Stimulated activated CD4-positive, alpha-beta T cell treated with anti-CD3 and anti-CD28 coated beads, Interleukin-15, amount 100 ng/mL, for 48 hours (primary cell): ENCODE measurements at regions not wholly inside any gene's neighbourhood (a gene's known extent, or its start where the extent isn't known, plus 50 kb on each side); places are given as distances from the start of the nearest gene placed in this dataset.
A peak's percentile ranks its signal among the peaks of the same experiment; 100 is the strongest.
"Not testable (repeated sequence)": the region's sequence is repeated elsewhere in the genome, so short reads cannot be mapped to it uniquely, and the experiment has no call there.

Experiments used
- DNase-seq, 2 donors: peaks; one replicate each; pipeline ENCODE4 v3.0.0-alpha.2; 2020; ENCODE audit warnings: low read depth in 2 of 2

- DNase-seq = no peak
Measured at GRCh38 chr4:123638834-123639233, 242.2 kb downstream of the SPRY1 start.

DNA sequence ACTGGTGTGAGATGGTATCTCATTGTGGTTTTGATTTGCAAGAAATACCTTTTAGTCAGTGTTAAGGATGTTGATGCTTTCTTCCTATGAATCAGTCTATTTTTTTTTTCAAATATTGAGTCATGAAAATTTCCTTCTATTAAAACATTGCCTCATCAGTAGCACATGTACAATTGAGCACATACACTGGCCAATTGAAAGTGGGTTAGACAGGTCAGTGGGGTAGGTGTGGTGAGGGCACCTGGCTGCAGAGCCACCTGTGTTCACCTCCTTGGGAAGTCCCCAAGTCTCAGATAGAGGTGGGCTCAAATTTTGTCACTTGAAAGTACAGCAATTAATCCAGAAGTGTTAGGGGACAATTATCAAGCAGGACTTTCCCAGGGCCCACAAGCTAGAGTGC, 243.7 kb downstream of the SPRY1 start:
- no peak for DNase-seq

DNA sequence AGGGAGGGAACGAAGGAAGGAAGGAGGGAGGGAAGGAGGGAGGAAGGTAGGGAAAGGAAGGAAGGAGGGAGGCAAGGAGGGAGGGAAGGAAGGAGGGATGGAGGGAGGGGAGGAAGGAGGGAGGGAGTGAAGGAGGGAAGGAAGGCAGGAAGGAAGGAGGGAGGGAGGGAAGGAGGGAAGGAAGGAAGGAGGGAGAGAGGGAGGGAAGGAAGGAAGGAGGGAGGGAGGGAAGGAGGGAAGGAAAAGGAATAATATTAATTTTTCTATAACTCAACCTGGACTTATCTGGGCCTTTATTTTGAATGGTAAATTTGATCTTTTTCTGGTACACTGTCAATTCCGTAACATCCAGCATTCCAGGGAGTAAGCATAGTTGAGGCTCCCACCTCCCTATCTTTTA, 244.2 kb downstream of the SPRY1 start:
- DNase-seq = no peak

GRCh38 chr4:123643691-123644090, 247.1 kb downstream of the SPRY1 start:
- DNase-seq = no peak

DNA sequence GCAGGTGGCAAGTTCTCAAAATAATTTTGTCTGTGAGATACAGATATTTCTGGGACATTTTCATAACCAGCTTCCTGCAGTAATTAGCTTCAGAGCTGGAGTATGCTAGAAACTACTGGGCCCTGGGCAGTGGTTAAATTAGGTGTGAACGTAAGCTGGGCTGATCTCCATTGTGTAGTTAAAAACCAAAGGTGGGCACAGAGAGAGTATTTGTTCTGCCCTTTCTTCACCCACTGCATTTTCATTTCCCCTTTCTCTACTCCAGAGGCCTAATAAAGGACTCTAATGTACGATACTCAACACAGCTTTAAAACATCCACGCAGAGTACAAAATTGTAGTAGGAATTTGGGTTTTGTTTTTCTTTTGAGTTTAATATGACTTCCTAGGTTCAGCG, 252.7 kb downstream of the SPRY1 start:
- DNase-seq = no peak

DNA sequence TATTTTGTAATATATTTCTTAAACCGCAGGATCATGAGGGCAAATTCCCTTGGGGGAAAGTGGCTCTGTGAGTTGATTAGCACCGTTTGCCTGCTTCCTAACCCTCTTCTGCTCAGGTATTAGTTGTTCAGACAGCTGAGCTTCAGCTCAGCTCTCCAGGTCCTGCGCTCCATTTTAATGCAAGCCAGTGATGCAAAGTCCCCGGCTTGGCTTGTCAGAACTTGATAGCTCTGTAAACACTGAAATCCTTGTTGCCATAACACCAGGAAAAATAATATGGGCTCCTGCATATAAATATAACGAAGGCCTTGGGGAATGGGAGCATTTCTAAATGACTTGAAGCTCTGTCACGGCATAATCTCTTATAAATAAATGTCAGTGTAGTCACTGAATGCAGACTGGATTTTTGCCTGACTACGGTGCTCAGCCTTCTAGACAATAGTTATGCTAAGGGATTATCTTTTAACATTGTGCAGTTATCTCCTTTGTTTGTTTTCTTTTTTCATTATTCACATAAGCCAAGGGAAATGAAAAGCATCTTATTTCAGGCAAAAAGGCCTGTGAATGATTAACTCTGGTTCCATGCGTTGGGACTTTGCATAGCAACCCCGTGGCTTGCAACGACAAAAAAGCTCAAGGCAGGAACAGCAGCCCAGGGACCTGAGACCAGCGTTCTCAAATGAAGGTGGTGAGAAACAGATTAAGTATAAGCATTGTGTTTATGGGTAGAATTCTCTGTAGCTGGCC, 253.2 kb downstream of the SPRY1 start:
- DNase-seq = no peak

DNA sequence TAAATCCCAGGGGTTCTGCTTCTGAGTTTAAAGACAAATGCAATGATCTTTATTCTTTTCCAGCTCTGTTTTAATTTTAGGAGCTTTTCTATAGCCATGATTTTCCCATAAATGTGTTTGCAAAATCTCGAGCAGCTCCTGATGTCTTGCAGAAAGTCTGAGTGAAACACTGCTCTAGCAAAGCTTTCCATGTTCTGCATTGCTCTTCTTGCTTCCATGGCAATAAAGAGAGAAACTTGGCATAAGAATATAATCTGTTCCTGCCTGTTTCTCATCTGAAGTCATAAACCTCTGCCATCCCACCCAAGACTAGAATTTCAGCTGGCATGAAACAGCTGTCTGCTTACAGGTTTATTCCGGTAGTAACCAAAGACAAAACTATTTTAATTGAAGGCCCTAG, 254.5 kb downstream of the SPRY1 start:
- DNase-seq = no peak

GRCh38 chr4:123651536-123652180, 255.1 kb downstream of the SPRY1 start:
- no peak for DNase-seq

DNA sequence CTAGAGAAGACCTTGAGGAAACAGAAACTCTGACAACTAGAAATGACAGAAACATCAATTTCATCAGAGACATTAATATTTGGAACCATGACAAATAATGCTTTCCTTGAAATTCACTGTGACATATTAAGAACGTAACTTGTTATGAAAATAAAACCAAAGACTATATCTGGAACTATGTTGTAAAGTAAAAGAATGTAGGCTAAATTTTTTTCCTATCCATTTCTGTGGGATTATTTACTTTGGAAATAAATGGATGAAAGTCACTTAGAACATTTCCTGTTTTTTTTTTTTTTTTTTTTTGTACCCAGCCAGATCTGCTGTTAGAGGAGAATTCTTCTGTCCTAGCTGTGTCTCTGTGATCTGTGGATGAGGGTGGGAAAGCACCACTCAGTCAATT, 255.9 kb downstream of the SPRY1 start:
- DNase-seq = no peak

DNA sequence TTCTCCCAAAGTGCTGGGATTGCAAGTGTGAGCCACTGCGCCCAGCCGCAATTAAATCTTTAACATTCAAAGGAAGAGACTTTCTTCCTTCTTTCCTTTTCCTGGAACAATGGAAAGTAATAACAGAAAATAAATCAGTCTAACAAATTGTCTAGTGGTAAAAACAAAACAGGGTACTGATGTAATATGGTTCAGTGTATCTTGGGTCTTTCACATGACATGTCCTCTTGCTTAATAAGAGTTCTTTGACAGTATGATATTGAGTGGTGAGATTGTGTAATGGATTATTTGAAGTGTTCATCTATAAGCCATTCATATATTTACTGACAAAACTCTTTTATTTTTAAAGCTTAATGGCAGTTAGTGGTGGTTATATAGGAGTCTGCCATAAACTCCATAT, 256.6 kb downstream of the SPRY1 start:
- no peak for DNase-seq

DNA sequence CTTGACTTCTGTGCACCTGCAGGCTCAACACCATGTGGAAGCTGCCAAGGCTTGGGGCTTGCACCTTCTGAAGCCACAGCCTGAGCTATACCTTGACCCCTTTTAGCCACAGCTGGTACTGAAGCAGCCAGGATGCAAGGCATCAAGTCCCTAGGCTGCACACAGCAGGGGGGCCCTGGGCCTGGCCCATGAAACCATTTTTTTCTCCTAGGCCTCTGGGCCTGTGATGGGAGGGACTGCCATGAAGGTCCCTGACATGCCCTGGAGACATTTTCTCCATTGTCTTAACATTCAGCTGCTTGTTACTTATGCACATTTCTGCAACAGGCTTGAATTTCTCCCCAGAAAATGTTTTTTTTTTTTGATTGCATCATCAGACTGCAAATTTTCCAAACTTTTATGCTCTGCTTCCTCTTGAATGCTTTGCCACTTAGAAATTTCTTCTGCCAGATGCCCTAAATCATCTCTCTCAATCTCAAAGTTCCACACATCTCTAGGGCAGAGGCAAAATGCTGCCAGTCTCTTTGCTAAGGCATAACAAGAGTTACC, 260.2 kb downstream of the SPRY1 start:
- not testable (repeated sequence) for DNase-seq

- not testable (repeated sequence) for DNase-seq
Measured at GRCh38 chr4:123657606-123658005, 261.0 kb downstream of the SPRY1 start.

- DNase-seq = no peak
Measured at GRCh38 chr4:123659262-123659661, 262.7 kb downstream of the SPRY1 start.

GRCh38 chr4:123659730-123660129, 263.1 kb downstream of the SPRY1 start:
- DNase-seq = no peak

GRCh38 chr4:123661080-123661737, 264.6 kb downstream of the SPRY1 start:
- no peak for DNase-seq

GRCh38 chr4:123662827-123663226, 266.2 kb downstream of the SPRY1 start:
- no peak for DNase-seq

GRCh38 chr4:123666486-123666885, 269.9 kb downstream of the SPRY1 start:
- no peak for DNase-seq

DNA sequence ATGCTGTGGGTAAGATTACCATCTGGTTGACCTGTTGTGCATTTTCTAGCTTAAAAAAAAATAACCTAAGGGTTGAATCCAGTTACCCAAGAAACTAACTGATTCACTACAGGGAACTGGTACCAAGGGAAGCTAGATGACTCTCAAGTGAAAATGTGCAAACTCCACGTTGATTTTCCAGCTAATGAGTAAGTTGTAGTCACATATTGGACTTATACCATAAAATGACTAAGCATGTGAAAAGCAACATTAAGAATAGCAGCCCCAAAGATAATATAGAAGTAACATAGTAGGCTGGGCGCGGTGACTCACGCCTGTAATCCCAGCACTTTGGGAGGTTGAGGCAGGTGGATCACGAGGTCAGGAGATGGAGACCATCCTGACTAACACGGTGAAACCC, 270.9 kb downstream of the SPRY1 start:
- no peak for DNase-seq

DNA sequence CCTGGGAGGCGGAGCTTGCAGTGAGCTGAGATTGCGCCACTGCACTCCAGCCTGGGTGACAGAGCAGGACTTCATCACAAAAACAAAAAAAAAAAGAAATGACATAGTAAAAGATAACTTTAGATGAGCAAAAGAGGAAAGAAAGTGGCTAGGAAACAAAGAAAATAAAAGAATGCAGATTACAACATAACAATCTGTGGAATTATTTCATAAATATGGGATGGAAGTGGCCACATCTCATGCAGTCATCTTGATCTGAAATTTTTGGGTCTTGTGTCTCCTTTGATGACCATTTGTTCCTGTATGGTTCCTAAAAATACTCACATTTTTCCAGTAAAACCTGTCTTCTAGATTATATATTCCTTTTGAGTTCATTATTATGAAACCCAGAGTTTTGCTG, 271.4 kb downstream of the SPRY1 start:
- DNase-seq = no peak

- peak in 1 of 2 donors; percentile 21 for DNase-seq
Measured at GRCh38 chr4:123671636-123672404, 275.2 kb downstream of the SPRY1 start.

DNA sequence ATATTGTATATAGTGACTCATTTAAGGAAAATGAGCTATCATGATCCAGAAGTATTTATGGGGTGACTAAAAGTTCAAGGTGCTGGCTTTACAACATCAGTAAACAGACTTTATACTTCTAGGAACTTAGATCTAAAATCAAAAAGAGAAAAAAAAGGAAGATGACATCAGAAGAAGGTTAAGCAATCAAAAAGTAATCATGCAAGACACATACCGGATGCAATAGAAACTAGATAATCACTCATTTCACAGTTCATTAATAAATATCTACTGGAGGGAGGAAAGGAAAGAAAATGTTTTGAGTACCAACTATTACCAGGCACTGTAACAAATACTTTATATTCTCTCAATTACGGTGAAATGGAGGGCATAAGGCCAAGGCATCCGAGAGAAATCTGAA, 276.4 kb downstream of the SPRY1 start:
- DNase-seq = no peak

DNA sequence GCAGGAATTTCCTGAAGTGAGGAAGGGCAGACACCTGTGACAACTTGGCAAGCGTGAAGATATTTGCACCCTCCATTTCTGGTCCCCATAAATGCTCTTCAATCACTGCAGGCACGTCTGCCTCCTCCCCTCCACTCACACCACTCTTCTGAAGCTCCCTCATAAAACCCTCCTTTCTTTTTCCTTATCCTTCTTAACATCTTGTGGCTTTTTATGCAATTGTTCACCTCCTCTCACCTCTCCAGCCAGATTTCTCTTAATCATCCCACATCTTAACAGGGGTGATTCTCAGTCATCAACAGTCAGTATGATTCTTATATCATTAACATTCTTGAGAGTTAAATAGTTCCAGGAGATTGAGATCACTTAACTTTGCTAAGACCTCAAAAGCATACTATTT, 277.4 kb downstream of the SPRY1 start:
- no peak for DNase-seq
